ENCODE measurements at regions not wholly inside any gene's neighbourhood (a gene's known extent, or its start where the extent isn't known, plus 50 kb on each side); places are given as distances from the start of the nearest gene placed in this dataset.
"Not testable (repeated sequence)": the region's sequence is repeated elsewhere in the genome, so short reads cannot be mapped to it uniquely, and the experiment has no call there.

- not testable (repeated sequence) for H3K9me3 ChIP-seq (ENCODE audit: low read depth, low read length); H3K4me3 ChIP-seq; H3K27ac ChIP-seq; H3K36me3 ChIP-seq (ENCODE audit: insufficient read depth, low read length); DNase-seq (ENCODE audit: low read depth, low spot score); H3K9ac ChIP-seq (ENCODE audit: insufficient read length)
Measured at GRCh38 chr15:53923741-53924140, 54.5 kb upstream of the UNC13C start.

- no peaks in the 10 kb centered on the region for H3K36me3 ChIP-seq (ENCODE audit: insufficient read depth, low read length)
- H3K9ac ChIP-seq (ENCODE audit: insufficient read length) = no peak overlapping the region
- no peak overlapping the region for H3K27ac ChIP-seq
- DNase-seq (ENCODE audit: low read depth, low spot score) = no peak
- no peak for TF ChIP-seq FOXP2 (optimal IDR thresholded peaks at IDR 0.05; ENCODE audit: control extremely low read depth, extremely low read length, insufficient read depth)
- no peaks in the 10 kb centered on the region for H3K9me3 ChIP-seq (ENCODE audit: low read depth, low read length)
- no peak overlapping the region for H3K4me3 ChIP-seq
Measured at GRCh38 chr15:53918180-53919079, 59.8 kb upstream of the UNC13C start.

- DNase-seq (ENCODE audit: low read depth, low spot score) = no peak
- Histone ChIP-seq H3K9me3 (ENCODE audit: low read depth, low read length) (no peaks in the 10 kb centered on the region), H3K4me3 (no peak overlapping the region), H3K36me3 (ENCODE audit: insufficient read depth, low read length) (no peaks in the 10 kb centered on the region), H3K9ac (ENCODE audit: insufficient read length) (no peak overlapping the region), H3K27ac (no peak overlapping the region)
- TF ChIP-seq FOXP2 (optimal IDR thresholded peaks at IDR 0.05; ENCODE audit: control extremely low read depth, extremely low read length, insufficient read depth) (no peak), EZH2 (IDR thresholded peaks at IDR 0.05) (no peak), POLR2AphosphoS5 (IDR thresholded peaks at IDR 0.05; ENCODE audit: borderline replicate concordance, low read depth, low read length) (no peak)
Measured at GRCh38 chr15:53917109-53917508, 61.1 kb upstream of the UNC13C start.

DNA sequence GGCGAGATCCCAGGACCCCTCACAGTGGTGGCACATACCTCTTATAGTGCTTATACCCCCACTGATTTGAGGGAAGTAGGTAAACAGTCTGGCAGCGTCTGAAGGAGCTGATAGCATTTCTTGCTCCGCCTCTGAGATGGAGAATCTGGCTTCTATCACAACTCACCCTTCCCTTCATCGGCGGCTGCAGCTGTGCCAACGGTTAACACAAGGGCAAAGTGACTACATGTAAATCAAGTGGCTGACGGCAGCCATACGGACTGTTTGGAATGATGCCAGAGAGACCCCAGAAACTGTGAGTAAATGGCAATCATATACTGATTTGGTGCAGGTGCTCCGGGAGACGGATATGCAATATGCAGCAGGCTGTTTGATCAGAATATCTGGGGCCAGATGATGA, 66.8 kb upstream of the UNC13C start:
- no peak for DNase-seq (ENCODE audit: low read depth, low spot score)
- Histone ChIP-seq H3K27ac (no peak overlapping the region), H3K4me3 (no peak overlapping the region), H3K36me3 (ENCODE audit: insufficient read depth, low read length) (no peaks in the 10 kb centered on the region), H3K9ac (ENCODE audit: insufficient read length) (no peak overlapping the region), H3K9me3 (ENCODE audit: low read depth, low read length) (no peaks in the 10 kb centered on the region)
- TF ChIP-seq EZH2 (IDR thresholded peaks at IDR 0.05) = no peak

GRCh38 chr15:53910852-53911251, 67.4 kb upstream of the UNC13C start:
- Histone ChIP-seq H3K27ac (no peak overlapping the region), H3K4me3 (no peak overlapping the region), H3K9ac (ENCODE audit: insufficient read length) (no peak overlapping the region), H3K36me3 (ENCODE audit: insufficient read depth, low read length) (no peaks in the 10 kb centered on the region), H3K9me3 (ENCODE audit: low read depth, low read length) (no peaks in the 10 kb centered on the region)
- no peak for DNase-seq (ENCODE audit: low read depth, low spot score)
- no peak for TF ChIP-seq POLR2AphosphoS5 (IDR thresholded peaks at IDR 0.05; ENCODE audit: borderline replicate concordance, low read depth, low read length)
- no peak for TF ChIP-seq EZH2 (IDR thresholded peaks at IDR 0.05)
- no peak for TF ChIP-seq FOXP2 (optimal IDR thresholded peaks at IDR 0.05; ENCODE audit: control extremely low read depth, extremely low read length, insufficient read depth)

GRCh38 chr15:53910236-53910849, 67.9 kb upstream of the UNC13C start:
- DNase-seq (ENCODE audit: low read depth, low spot score) = no peak
- no peak overlapping the region for H3K9ac ChIP-seq (ENCODE audit: insufficient read length)
- no peaks in the 10 kb centered on the region for H3K9me3 ChIP-seq (ENCODE audit: low read depth, low read length)
- H3K4me3 ChIP-seq = no peak overlapping the region
- H3K36me3 ChIP-seq (ENCODE audit: insufficient read depth, low read length) = no peaks in the 10 kb centered on the region
- H3K27ac ChIP-seq = no peak overlapping the region
- TF ChIP-seq FOXP2 (optimal IDR thresholded peaks at IDR 0.05; ENCODE audit: control extremely low read depth, extremely low read length, insufficient read depth) (no peak), POLR2AphosphoS5 (IDR thresholded peaks at IDR 0.05; ENCODE audit: borderline replicate concordance, low read depth, low read length) (no peak), EZH2 (IDR thresholded peaks at IDR 0.05) (no peak)

DNA sequence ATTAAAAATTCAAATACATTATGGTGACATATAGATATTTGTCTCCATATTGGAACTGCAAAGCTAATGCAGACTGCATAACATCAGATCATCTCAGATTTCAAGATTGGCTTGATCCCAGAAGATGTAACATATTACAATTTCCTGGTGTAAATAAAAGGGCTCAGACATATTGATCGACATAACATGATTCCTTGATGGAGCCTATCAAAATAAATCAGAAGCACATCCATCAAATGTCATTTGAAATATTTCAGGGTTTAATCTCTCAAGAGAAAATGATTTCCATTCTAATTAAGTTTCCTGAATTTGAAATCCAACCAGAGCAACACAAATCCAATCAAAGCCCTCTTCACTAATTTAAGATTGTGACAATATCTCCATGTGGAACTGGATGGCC, 75.1 kb upstream of the UNC13C start:
- no peak overlapping the region for H3K4me3 ChIP-seq
- H3K27ac ChIP-seq = no peak overlapping the region
- no peak overlapping the region for H3K9ac ChIP-seq (ENCODE audit: insufficient read length)
- H3K36me3 ChIP-seq (ENCODE audit: insufficient read depth, low read length) = no peaks in the 10 kb centered on the region
- DNase-seq (ENCODE audit: low read depth, low spot score) = no peak
- TF ChIP-seq POLR2AphosphoS5 (IDR thresholded peaks at IDR 0.05; ENCODE audit: borderline replicate concordance, low read depth, low read length) (no peak), EZH2 (IDR thresholded peaks at IDR 0.05) (no peak), FOXP2 (optimal IDR thresholded peaks at IDR 0.05; ENCODE audit: control extremely low read depth, extremely low read length, insufficient read depth) (no peak)
- H3K9me3 ChIP-seq (ENCODE audit: low read depth, low read length) = no peaks in the 10 kb centered on the region

DNA sequence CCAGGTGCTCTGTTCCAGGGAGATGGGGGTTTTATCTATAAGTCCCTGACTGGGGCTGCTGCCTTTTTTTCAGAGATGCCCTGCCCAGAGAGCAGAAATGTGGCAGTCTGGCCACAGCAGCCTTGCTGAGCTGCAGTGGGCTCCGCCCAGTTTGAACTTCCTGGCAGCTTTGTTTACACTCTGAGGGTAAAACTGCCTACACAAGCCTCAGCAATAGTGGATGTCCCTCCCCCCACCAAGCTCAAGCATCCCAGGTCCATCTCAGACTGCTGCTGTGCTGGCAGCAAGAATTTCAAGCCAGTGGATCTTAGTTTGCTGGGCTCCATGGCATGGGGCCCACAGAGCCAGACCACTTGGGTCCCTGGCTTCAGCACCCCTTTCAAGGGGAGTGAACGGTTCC, 84.8 kb upstream of the UNC13C start:
- not testable (repeated sequence) for DNase-seq (ENCODE audit: low read depth, low spot score); H3K4me3 ChIP-seq; H3K36me3 ChIP-seq (ENCODE audit: insufficient read depth, low read length); H3K9me3 ChIP-seq (ENCODE audit: low read depth, low read length); H3K27ac ChIP-seq; H3K9ac ChIP-seq (ENCODE audit: insufficient read length)

DNA sequence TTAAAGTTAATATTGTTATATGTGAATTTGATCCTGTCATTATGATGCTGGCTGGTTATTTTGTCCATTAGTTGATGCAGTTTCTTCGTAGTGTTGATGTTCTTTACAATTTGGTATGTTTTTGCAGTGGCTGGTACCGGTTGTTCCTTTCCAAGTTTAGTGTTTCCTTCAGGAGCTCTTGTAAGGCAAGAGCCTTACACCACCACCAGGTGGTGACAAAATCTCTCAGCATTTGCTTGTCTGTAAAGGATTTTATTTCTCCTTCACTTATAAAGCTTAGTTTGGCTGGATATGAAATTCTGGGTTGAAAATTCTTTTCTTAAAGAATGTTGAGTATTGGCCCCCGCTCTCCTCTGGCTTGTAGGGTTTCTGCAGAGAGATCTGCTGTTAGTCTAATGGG, 86.4 kb upstream of the UNC13C start:
- H3K4me3 ChIP-seq; DNase-seq (ENCODE audit: low read depth, low spot score); H3K9me3 ChIP-seq (ENCODE audit: low read depth, low read length); H3K9ac ChIP-seq (ENCODE audit: insufficient read length); H3K36me3 ChIP-seq (ENCODE audit: insufficient read depth, low read length); H3K27ac ChIP-seq: not testable (repeated sequence)
